ENCODE measurements at regions not wholly inside any gene's neighbourhood (a gene's known extent, or its start where the extent isn't known, plus 50 kb on each side); places are given as distances from the start of the nearest gene placed in this dataset.

GRCh38 chr14:51552275-51552674 is 99.4 kb upstream of the FRMD6 start:
- no peak for DNase-seq (ENCODE audit: low read depth)
- no peak overlapping the region for H3K4me3 ChIP-seq (ENCODE audit: low read length)
- peak; percentile 35 for TF ChIP-seq CTCF (conservative IDR thresholded peaks at IDR 0.05; ENCODE audit: low read depth, low read length)

GRCh38 chr14:51552768-51553404 is 98.8 kb upstream of the FRMD6 start:
- DNase-seq (ENCODE audit: low read depth), result no peak
- no peak for TF ChIP-seq CTCF (conservative IDR thresholded peaks at IDR 0.05; ENCODE audit: low read depth, low read length)

GRCh38 chr14:51554339-51554920 is 97.3 kb upstream of the FRMD6 start:
- peak; percentile 68 for DNase-seq (ENCODE audit: low read depth)
- no peak for TF ChIP-seq CTCF (conservative IDR thresholded peaks at IDR 0.05; ENCODE audit: low read depth, low read length)
- no peak overlapping the region for H3K4me3 ChIP-seq (ENCODE audit: low read length)

More at GRCh38 chr14:51552768-51553404, 98.8 kb upstream of the FRMD6 start:
- H3K4me3 ChIP-seq (ENCODE audit: low read length), result no peak overlapping the region

GRCh38 chr14:51554953-51555352 is 96.8 kb upstream of the FRMD6 start:
- DNase-seq (ENCODE audit: low read depth), result no peak
- peak; percentile 16 for TF ChIP-seq CTCF (conservative IDR thresholded peaks at IDR 0.05; ENCODE audit: low read depth, low read length)
- no peak overlapping the region for H3K4me3 ChIP-seq (ENCODE audit: low read length)

DNA sequence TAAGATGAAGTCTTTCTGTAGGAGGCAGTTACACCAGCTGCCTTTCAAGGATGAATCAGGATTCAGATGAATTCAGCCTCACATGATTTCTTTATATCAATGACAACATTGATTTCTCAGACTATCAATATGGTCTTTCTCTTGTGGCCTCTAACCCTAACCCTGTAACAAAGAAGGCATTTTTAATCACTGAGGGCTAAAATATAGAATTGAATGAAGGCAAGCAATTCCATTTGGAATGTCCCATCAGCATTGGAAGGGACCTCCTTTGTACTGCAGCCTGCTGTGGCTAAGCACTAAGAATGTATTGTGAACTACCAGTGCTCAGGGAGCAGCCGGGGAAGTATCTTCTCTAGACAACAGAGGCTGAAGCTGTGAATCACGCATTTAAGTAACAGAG is 90.6 kb upstream of the FRMD6 start:
- no peak for TF ChIP-seq CTCF (conservative IDR thresholded peaks at IDR 0.05; ENCODE audit: low read depth, low read length)
- H3K4me3 ChIP-seq (ENCODE audit: low read length), result no peak overlapping the region
- DNase-seq (ENCODE audit: low read depth), result no peak

DNA sequence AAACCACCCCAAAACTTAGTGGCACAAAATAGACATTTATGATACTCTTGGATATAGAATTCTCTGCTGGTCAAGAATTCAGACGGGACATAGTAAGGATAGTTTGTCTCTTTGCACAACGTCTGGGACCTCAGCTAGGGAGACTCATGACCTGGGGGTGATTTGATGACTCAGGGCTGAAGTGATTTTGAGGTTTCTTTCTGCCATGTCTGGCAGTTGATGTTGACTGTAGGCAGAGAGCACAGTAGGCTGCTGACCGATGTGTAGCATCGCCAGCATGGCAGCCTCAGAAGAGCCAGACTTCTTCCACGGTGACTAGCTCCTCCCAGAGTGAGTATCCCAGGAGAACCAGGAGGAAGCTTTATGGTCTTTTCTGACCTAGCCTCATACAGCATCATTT is 88.9 kb upstream of the FRMD6 start:
- no peak overlapping the region for H3K4me3 ChIP-seq (ENCODE audit: low read length)
- no peak for TF ChIP-seq CTCF (conservative IDR thresholded peaks at IDR 0.05; ENCODE audit: low read depth, low read length)
- no peak for DNase-seq (ENCODE audit: low read depth)

GRCh38 chr14:51563560-51563959 is 88.2 kb upstream of the FRMD6 start:
- no peak overlapping the region for H3K4me3 ChIP-seq (ENCODE audit: low read length)
- no peak for DNase-seq (ENCODE audit: low read depth)
- no peak for TF ChIP-seq CTCF (conservative IDR thresholded peaks at IDR 0.05; ENCODE audit: low read depth, low read length)
